Right atrium auricular region (tissue), 2 donors: ENCODE measurements at regions not wholly inside any gene's neighbourhood (a gene's known extent, or its start where the extent isn't known, plus 50 kb on each side); places are given as distances from the start of the nearest gene placed in this dataset.
"Not testable (repeated sequence)": the region's sequence is repeated elsewhere in the genome, so short reads cannot be mapped to it uniquely, and the experiment has no call there.

Source experiments
- DNase-seq: peaks from one replicate; pipeline ENCODE4 v3.0.0-alpha.2; 2019; ENCODE audit warnings: low spot score
- H3K27ac ChIP-seq, 2 donors: fragments of 200-600 bp; sonication (generic); 1 replicate in 1 of 2; 2 replicates in 1 of 2; pipeline ENCODE4 v1.5.1; 2016 to 2019
- H3K27me3 ChIP-seq, 2 donors: fragments of 200-600 bp; sonication (generic); one replicate each; pipeline versions ENCODE4 v1.5.1 to v1.6.0; 2017 to 2019
- H3K36me3 ChIP-seq: fragments of 200-600 bp; sonication (generic); one replicate; pipeline ENCODE4 v1.5.1; 2016
- H3K4me1 ChIP-seq, 2 donors: fragments of 200-600 bp; sonication (generic); one replicate each; pipeline versions ENCODE4 v1.5.1 to v1.6.0; 2017 to 2019
- H3K4me3 ChIP-seq, 2 donors: fragments of 200-600 bp; sonication (generic); 1 replicate in 1 of 2; 2 replicates in 1 of 2; pipeline ENCODE4 v1.5.1; 2017 to 2019; ENCODE audit warnings: mild to moderate bottlenecking in 1 of 2, moderate library complexity in 1 of 2
- H3K9me3 ChIP-seq, 2 donors: fragments of 200-600 bp; sonication (generic); one replicate each; pipeline ENCODE4 v1.5.1; 2019
- TF ChIP-seq, protein P1 (sequence below), 2 donors: fragments of 200-600 bp; sonication (generic); IDR thresholded peaks; one replicate each; pipeline ENCODE4 v1.5.1; 2019; ENCODE audit warnings: antibody characterized with exemption in 2 of 2

DNA sequence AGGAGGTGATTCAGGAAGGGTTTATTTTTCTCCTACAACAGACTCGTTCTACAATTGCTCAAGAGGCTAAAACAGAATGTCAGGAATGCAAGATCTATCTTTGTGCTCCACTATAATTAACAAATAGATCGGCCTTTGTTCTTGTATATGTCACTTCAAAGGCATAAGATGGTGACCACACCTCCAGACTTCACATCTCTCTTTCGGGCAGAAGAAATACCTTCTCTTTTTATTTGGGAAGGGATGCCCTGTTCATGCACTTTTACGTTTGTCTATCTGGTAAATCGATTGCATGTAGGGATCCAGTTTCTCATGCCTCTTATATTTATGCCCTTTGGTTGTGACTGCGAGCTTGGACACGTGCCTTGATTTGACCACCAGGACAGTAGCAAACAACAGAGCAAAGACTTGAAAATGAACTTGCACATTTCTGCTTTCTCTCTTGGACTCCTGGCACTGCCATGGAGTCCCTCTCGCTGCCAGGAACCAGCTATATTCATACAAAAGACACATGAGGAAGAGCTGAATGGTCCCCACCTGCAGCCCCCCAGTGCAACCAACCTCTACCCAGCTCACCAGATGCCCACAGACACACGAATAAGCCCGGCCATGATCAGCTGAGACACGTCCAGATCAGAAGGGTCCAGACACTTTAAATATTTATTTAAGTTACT, 219.8 kb upstream of the STXBP5 start:
- Histone ChIP-seq H3K36me3 (no peaks in the 10 kb centered on the region), H3K4me1 (no peaks in the 10 kb centered on the region), H3K9me3 (no peaks in the 10 kb centered on the region), H3K27me3 (no peaks in the 10 kb centered on the region), H3K4me3 (no peak overlapping the region), H3K27ac (no peak overlapping the region)
- DNase-seq = no peak
- TF ChIP-seq, protein P1, sequence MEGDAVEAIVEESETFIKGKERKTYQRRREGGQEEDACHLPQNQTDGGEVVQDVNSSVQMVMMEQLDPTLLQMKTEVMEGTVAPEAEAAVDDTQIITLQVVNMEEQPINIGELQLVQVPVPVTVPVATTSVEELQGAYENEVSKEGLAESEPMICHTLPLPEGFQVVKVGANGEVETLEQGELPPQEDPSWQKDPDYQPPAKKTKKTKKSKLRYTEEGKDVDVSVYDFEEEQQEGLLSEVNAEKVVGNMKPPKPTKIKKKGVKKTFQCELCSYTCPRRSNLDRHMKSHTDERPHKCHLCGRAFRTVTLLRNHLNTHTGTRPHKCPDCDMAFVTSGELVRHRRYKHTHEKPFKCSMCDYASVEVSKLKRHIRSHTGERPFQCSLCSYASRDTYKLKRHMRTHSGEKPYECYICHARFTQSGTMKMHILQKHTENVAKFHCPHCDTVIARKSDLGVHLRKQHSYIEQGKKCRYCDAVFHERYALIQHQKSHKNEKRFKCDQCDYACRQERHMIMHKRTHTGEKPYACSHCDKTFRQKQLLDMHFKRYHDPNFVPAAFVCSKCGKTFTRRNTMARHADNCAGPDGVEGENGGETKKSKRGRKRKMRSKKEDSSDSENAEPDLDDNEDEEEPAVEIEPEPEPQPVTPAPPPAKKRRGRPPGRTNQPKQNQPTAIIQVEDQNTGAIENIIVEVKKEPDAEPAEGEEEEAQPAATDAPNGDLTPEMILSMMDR (IDR thresholded peaks at IDR 0.05) = no peak

DNA sequence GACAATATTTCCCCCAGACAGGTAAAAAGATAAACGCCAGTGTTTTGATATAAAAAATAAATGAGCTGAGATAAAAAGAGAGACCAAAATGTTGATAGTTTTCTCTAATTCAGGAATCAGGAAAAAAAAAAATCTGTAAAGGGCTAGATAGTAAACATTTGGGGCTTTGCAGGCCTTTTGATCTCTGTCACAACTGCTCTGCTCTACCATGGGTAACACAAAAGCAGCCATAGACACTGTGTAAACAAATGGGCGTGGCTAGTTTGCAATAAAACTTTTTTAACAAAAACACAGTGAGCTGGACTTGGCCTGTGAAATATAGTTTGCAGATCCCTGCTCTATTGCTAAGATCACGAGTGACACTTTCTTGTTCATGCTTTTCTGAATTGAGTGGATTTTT, 219.1 kb upstream of the STXBP5 start:
- Histone ChIP-seq H3K4me1 (no peaks in the 10 kb centered on the region), H3K4me3 (no peak overlapping the region), H3K27ac (no peak overlapping the region), H3K36me3 (no peaks in the 10 kb centered on the region), H3K9me3 (no peaks in the 10 kb centered on the region), H3K27me3 (no peaks in the 10 kb centered on the region)
- TF ChIP-seq, protein P1 (IDR thresholded peaks at IDR 0.05) = no peak
- no peak for DNase-seq

DNA sequence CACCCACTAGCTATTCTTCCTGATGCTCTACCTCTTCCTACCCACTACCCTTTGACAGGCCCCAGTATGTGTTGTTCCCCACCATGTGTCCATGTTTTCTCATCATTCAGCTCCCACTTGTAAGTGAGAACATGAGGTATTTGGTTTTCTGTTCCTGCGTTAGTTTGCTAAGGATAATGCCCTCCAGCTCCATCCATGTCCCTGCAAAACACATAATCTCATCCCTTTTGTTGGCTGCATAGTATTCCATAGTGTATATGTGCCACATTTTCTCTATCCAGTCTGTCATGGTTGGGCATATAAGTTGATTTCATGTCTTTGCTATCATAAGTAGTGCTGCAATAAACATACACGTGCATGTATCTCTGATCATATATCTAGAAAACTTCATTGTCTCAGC, 218.3 kb upstream of the STXBP5 start:
- Histone ChIP-seq H3K27ac (no peak overlapping the region), H3K4me3 (no peak overlapping the region), H3K36me3 (no peaks in the 10 kb centered on the region), H3K27me3 (no peaks in the 10 kb centered on the region), H3K9me3 (no peaks in the 10 kb centered on the region), H3K4me1 (no peaks in the 10 kb centered on the region)
- DNase-seq = no peak
- TF ChIP-seq, protein P1 (IDR thresholded peaks at IDR 0.05) = no peak

DNA sequence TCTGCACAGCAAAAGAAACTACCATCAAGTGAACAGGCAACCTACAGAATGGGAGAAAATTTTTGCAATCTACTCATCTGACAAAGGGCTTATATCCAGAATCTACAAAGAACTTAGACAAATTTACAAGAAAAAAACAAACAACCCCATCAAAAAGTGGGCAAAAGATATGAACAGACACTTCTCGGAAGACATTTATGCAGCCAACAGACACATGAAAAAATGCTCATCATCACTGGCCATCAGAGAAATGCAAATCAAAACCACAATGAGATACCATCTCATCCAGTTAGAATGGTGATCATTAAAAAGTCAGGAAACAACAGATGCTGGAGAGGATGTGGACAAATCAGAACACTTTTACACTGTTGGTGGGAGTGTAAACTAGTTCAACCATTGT, 216.3 kb upstream of the STXBP5 start:
- H3K36me3 ChIP-seq, H3K27ac ChIP-seq, DNase-seq, H3K9me3 ChIP-seq, H3K4me3 ChIP-seq, H3K27me3 ChIP-seq, H3K4me1 ChIP-seq: not testable (repeated sequence)

DNA sequence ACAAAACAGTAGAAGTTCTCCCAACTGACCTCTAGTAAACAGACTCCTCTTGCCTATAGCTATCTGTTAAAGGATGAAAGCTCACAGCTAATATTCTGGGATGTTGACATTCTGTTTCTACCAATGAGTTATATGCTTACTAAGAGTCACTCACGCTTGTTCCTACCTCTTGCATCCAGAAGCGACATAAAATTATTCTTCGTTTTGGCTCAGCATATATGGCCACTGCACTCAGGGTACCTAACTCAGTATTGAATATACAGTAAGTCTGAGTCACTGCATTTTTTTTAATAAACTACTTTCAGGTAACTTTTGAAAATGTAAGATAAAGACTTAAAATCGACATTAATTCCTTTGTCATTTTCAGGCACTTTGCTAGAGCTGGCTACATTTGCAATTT, 214.4 kb upstream of the STXBP5 start:
- Histone ChIP-seq H3K27me3 (no peaks in the 10 kb centered on the region), H3K9me3 (peaks cover 0 to 6% of the 10 kb centered on the region in 2 donors), H3K36me3 (no peaks in the 10 kb centered on the region), H3K4me1 (no peaks in the 10 kb centered on the region), H3K27ac (no peak overlapping the region), H3K4me3 (no peak overlapping the region)
- no peak for DNase-seq
- TF ChIP-seq, protein P1 (IDR thresholded peaks at IDR 0.05) = no peak

DNA sequence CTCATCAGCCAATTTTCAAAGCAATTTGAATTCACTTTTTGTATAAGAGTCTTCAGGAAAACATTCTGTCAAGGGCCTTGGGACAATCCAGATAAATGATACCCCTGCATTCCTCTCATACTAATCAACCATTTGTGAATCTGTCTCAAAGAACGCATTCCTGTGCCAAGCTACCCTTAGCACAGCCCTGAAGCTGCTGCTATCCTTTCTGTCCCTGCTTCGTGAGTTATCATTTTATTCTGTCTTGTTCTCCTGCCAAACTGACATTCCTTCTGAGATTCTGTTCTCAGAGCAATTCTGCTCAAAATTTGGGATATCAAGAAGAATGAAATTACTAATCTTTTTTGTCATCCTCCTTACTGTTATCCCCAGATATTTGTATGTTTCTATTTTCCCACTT, 213.9 kb upstream of the STXBP5 start:
- Histone ChIP-seq H3K36me3 (no peaks in the 10 kb centered on the region), H3K27ac (no peak overlapping the region), H3K4me1 (no peaks in the 10 kb centered on the region), H3K4me3 (no peak overlapping the region), H3K9me3 (peaks cover 0 to 6% of the 10 kb centered on the region in 2 donors), H3K27me3 (no peaks in the 10 kb centered on the region)
- TF ChIP-seq, protein P1 (IDR thresholded peaks at IDR 0.05) = no peak
- DNase-seq = no peak
